Panc1 (cell line): ENCODE measurements at regions not wholly inside any gene's neighbourhood (a gene's known extent, or its start where the extent isn't known, plus 50 kb on each side); places are given as distances from the start of the nearest gene placed in this dataset.

Experiments used
- ATAC-seq: fragments of 200-7000 bp; cut with Tn5 transposase; 2 replicates; pipeline ENCODE4 v1.9.1; 2020; ENCODE audit warnings: mild to moderate bottlenecking, moderate library complexity
- BruUV-seq: library from RNA; stranded (reverse); fragments of 400-500 nt; replicated peaks from 2 replicates; lab custom pipeline; 2021; lab: Mats Ljungman, UMichigan
- CTCF ChIA-PET: fragments of 300-600 bp; sonication (Branson Sonifier 250); formaldehyde crosslinking; loops from one replicate; lab custom pipeline; 2022; ENCODE audit warnings: antibody characterized with exemption; lab: Charles Lee
- POLR2A ChIA-PET: fragments of 300-600 bp; sonication (Branson Sonifier 250); formaldehyde crosslinking; loops from one replicate; lab custom pipeline; 2022; ENCODE audit warnings: antibody characterized with exemption; lab: Charles Lee
- DNase-seq: peaks from one replicate; pipeline ENCODE4 v3.0.0-alpha.2; 2010; ENCODE audit warnings: low read depth, low spot score
- H3K27ac ChIP-seq: 2 replicates; pipeline ENCODE4 v1.5.1; 2011; ENCODE audit warnings: mild to moderate bottlenecking, low read length, inconsistent platforms
- H3K27me3 ChIP-seq: fragments of 200-500 bp; sonication (Bioruptor generic); 2 replicates; pipeline ENCODE4 v1.6.0; 2014; ENCODE audit warnings: low read length, inconsistent platforms; ENCODE audit not compliant: control insufficient read depth, insufficient read depth
- H3K36me3 ChIP-seq: fragments of 200-500 bp; sonication (Bioruptor generic); 2 replicates; pipeline ENCODE4 v1.5.1; 2014; ENCODE audit warnings: inconsistent platforms, mild to moderate bottlenecking, low read length, moderate library complexity; ENCODE audit not compliant: control insufficient read depth, insufficient read depth
- H3K4me1 ChIP-seq: 2 replicates; pipeline ENCODE4 v1.5.1; 2011; ENCODE audit warnings: inconsistent platforms, mild to moderate bottlenecking, low read length, moderate library complexity; ENCODE audit not compliant: control insufficient read depth, insufficient read depth
- H3K4me3 ChIP-seq, 2 experiments: 2 replicates each; pipeline ENCODE4 v1.5.1; 2011 to 2012; ENCODE audit warnings: low read depth in 2 of 2, low read length in 2 of 2, mild to moderate bottlenecking in 2 of 2, inconsistent platforms in 1 of 2, moderate library complexity in 1 of 2
- H3K9me3 ChIP-seq: fragments of 200-500 bp; sonication (Bioruptor generic); 2 replicates; pipeline ENCODE4 v1.5.1; 2014; ENCODE audit warnings: low read depth, mild to moderate bottlenecking, inconsistent platforms, low read length, moderate library complexity; ENCODE audit not compliant: control insufficient read depth, insufficient read depth
- POLR2AphosphoS5 ChIP-seq: IDR thresholded peaks from 2 replicates; pipeline ENCODE4 v1.6.1; 2012; ENCODE audit warnings: mild to moderate bottlenecking, low read depth, low read length, moderate library complexity
- SIN3A ChIP-seq: IDR thresholded peaks from 2 replicates; pipeline ENCODE4 v1.6.1; 2012; ENCODE audit warnings: low read depth, mild to moderate bottlenecking, low read length, moderate library complexity, borderline replicate concordance; ENCODE audit not compliant: insufficient read depth
- TCF7L2 ChIP-seq: IDR thresholded peaks from 2 replicates; pipeline ENCODE4 v1.6.1; 2011; ENCODE audit warnings: mild to moderate bottlenecking, low read depth, low read length, inconsistent platforms
- in situ Hi-C: cut with HindIII; loops from 2 replicates; pipeline ENCODE4 v1.10.0; 2016; ENCODE audit warnings: low sequenced_read_pairs, low pct_unique_long_range_greater_than_20kb
- intact Hi-C: fragments of 100-400 bp; cut with micrococcal nuclease; formaldehyde crosslinking; loops from one replicate; pipeline ENCODE4 v1.10.0; 2022; ENCODE audit not compliant: unreplicated experiment
- TF ChIP-seq, protein P1 (sequence below), 2 experiments: IDR thresholded peaks; 2 replicates each; pipeline ENCODE4 v1.6.1; 2011 to 2012; ENCODE audit warnings: low read depth in 2 of 2, control low read depth in 1 of 2, low read length in 1 of 2, mild to moderate bottlenecking in 1 of 2, moderate library complexity in 1 of 2; ENCODE audit not compliant: insufficient read depth in 1 of 2
- TF ChIP-seq, protein P2 (sequence below): fragments of 450-650 bp; IDR thresholded peaks from 2 replicates; pipeline ENCODE4 v1.5.1; 2017; ENCODE audit warnings: mild to moderate bottlenecking

DNA sequence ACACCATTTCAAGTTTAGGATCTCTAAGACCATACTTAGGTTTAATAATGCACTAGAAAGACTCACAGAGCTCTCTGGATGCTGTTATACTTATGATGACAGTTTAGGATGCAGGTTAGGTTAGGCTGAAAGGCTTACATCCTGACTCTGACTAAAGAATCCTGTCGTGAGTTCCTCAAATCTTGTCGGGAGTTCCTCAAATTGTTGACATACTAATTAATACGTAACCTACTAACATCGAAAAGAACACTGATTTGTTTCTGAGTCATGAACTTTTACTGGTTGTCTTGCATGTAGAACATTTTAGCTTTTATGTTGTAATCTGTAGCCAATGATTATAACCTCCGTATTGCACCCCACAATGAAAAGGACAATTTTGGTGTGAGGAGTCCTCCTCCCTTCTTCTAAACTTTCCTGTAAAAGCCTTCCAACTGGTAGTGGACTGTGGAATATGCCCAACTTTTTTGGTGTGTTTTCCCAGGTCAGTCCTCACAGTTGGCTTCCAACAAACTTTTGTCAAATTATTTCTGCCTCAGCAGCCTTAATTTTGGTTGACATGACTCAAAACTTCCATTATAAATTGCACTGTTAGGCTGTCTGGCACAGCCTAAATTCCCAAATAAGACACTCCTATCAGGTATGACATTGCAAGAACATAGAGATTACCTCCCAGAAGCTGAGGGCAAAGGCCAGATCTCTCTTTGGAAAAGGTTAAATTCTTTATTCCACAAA is 107.9 kb upstream of the PALMD start:
- intact Hi-C loops = no loop called here
- H3K9me3 ChIP-seq = no peaks in the 10 kb centered on the region
- H3K4me3 ChIP-seq = no peak overlapping the region
- H3K27ac ChIP-seq = no peak overlapping the region
- H3K27me3 ChIP-seq = no peaks in the 10 kb centered on the region
- no peaks in the 10 kb centered on the region for H3K4me1 ChIP-seq
- CTCF ChIA-PET = no interaction called here
- DNase-seq (no peak), ATAC-seq (no peak)
- no peaks in the 10 kb centered on the region for H3K36me3 ChIP-seq
- TF ChIP-seq, protein P1, sequence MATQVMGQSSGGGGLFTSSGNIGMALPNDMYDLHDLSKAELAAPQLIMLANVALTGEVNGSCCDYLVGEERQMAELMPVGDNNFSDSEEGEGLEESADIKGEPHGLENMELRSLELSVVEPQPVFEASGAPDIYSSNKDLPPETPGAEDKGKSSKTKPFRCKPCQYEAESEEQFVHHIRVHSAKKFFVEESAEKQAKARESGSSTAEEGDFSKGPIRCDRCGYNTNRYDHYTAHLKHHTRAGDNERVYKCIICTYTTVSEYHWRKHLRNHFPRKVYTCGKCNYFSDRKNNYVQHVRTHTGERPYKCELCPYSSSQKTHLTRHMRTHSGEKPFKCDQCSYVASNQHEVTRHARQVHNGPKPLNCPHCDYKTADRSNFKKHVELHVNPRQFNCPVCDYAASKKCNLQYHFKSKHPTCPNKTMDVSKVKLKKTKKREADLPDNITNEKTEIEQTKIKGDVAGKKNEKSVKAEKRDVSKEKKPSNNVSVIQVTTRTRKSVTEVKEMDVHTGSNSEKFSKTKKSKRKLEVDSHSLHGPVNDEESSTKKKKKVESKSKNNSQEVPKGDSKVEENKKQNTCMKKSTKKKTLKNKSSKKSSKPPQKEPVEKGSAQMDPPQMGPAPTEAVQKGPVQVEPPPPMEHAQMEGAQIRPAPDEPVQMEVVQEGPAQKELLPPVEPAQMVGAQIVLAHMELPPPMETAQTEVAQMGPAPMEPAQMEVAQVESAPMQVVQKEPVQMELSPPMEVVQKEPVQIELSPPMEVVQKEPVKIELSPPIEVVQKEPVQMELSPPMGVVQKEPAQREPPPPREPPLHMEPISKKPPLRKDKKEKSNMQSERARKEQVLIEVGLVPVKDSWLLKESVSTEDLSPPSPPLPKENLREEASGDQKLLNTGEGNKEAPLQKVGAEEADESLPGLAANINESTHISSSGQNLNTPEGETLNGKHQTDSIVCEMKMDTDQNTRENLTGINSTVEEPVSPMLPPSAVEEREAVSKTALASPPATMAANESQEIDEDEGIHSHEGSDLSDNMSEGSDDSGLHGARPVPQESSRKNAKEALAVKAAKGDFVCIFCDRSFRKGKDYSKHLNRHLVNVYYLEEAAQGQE (IDR thresholded peaks at IDR 0.05; ENCODE audit: insufficient read depth in 1 of 2, low read depth in 2 of 2, low read length in 1 of 2) = no peak
- TF ChIP-seq, protein P2, sequence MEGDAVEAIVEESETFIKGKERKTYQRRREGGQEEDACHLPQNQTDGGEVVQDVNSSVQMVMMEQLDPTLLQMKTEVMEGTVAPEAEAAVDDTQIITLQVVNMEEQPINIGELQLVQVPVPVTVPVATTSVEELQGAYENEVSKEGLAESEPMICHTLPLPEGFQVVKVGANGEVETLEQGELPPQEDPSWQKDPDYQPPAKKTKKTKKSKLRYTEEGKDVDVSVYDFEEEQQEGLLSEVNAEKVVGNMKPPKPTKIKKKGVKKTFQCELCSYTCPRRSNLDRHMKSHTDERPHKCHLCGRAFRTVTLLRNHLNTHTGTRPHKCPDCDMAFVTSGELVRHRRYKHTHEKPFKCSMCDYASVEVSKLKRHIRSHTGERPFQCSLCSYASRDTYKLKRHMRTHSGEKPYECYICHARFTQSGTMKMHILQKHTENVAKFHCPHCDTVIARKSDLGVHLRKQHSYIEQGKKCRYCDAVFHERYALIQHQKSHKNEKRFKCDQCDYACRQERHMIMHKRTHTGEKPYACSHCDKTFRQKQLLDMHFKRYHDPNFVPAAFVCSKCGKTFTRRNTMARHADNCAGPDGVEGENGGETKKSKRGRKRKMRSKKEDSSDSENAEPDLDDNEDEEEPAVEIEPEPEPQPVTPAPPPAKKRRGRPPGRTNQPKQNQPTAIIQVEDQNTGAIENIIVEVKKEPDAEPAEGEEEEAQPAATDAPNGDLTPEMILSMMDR = no peak
- TF ChIP-seq TCF7L2 = no peak
- no peak for TF ChIP-seq SIN3A
- TF ChIP-seq POLR2AphosphoS5 = no peak
- POLR2A ChIA-PET = interaction anchor here (0.6 kb wide), 1 partner anchor 29 kb away, joined by 4 read pairs; no protein-coding TSS in a partner anchor
- in situ Hi-C loops = no loop called here
- BruUV-seq = no TSS peak

- intact Hi-C loops = no loop called here
- DNase-seq = no peak
Observed at GRCh38 chr1:99538618-99538956, 107.3 kb upstream of the PALMD start.

More at GRCh38 chr1:99538618-99538956, 107.3 kb upstream of the PALMD start:
- Histone ChIP-seq H3K4me1 (no peaks in the 10 kb centered on the region), H3K4me3 (no peak overlapping the region), H3K27ac (no peak overlapping the region), H3K9me3 (no peaks in the 10 kb centered on the region), H3K36me3 (no peaks in the 10 kb centered on the region), H3K27me3 (no peaks in the 10 kb centered on the region)
- ChIA-PET POLR2A (interaction anchor here (0.6 kb wide), 1 partner anchor 28 kb away, joined by 4 read pairs; no protein-coding TSS in a partner anchor), CTCF (no interaction called here)
- in situ Hi-C loops = no loop called here
- ATAC-seq = no peak
- TF ChIP-seq SIN3A = no peak
- TF ChIP-seq, protein P2 = no peak
- no peak for TF ChIP-seq TCF7L2
- TF ChIP-seq POLR2AphosphoS5 = no peak
- TF ChIP-seq, protein P1 (IDR thresholded peaks at IDR 0.05; ENCODE audit: insufficient read depth in 1 of 2, low read depth in 2 of 2, low read length in 1 of 2) = no peak
- no TSS peak for BruUV-seq
